Ovary (tissue), 7 donors: ENCODE measurements at regions not wholly inside any gene's neighbourhood (a gene's known extent, or its start where the extent isn't known, plus 50 kb on each side); places are given as distances from the start of the nearest gene placed in this dataset.

Experiments used
- DNase-seq, 5 donors: peaks; one replicate each; pipeline ENCODE4 v3.0.0-alpha.2; 2019 to 2020
- H3K27ac ChIP-seq, 2 donors: fragments of 200-600 bp; one replicate each; pipeline versions ENCODE4 v1.5.1 to v1.8.0; 2019 to 2022
- H3K27me3 ChIP-seq: fragments of 200-600 bp; one replicate; pipeline ENCODE4 v1.8.0; 2022
- H3K36me3 ChIP-seq: fragments of 200-600 bp; sonication (generic); one replicate; pipeline ENCODE4 v1.5.1; 2019
- H3K4me1 ChIP-seq: one replicate; pipeline ENCODE4 v1.8.1; 2013; ENCODE audit warnings: mild to moderate bottlenecking, moderate library complexity; ENCODE audit not compliant: insufficient read depth
- H3K4me3 ChIP-seq: fragments of 200-600 bp; sonication (generic); one replicate; pipeline ENCODE4 v1.5.1; 2017
- H3K9me3 ChIP-seq, 2 donors: fragments of 200-600 bp in 1 of 2; sonication (generic) in 1 of 2; one replicate each; pipeline versions ENCODE4 v1.5.1 to v1.8.1; 2013 to 2019; ENCODE audit warnings: mild to moderate bottlenecking in 1 of 2, moderate library complexity in 1 of 2
- EP300 ChIP-seq: sonication (generic); formaldehyde crosslinking; IDR thresholded peaks from one replicate; pipeline ENCODE4 v1.6.1; 2017; ENCODE audit warnings: antibody characterized with exemption
- POLR2A ChIP-seq: fragments of 450-650 bp; IDR thresholded peaks from one replicate; pipeline ENCODE4 v1.6.1; 2017; ENCODE audit warnings: antibody characterized with exemption, mild to moderate bottlenecking, moderate library complexity
- WGBS, 3 donors: extraction: QIAGEN DNeasy Blood & Tissue Kit in 1 of 3; methylation state at CpG; one replicate each; pipeline versions ENCODE4 v1.1.5 to v1.1.7; 2013 to 2017; 5-methylcytosine and 5-hydroxymethylcytosine counted together
- intact Hi-C, 4 donors: fragments of 100-400 bp; cut with DNase I; formaldehyde crosslinking; loops; one replicate each; pipeline versions ENCODE4 v1.11.0 to v1.15.1; 2022 to 2023
- TF ChIP-seq, protein P1 (sequence below), 3 donors: fragments of 450-650 bp in 2 of 3; fragments of 200-600 bp in 1 of 3; IDR thresholded peaks; one replicate each; pipeline versions ENCODE4 v1.5.1 to v1.8.0; 2016 to 2022; ENCODE audit warnings: antibody characterized with exemption in 3 of 3, mild to moderate bottlenecking in 1 of 3
- donor health status: DM: no; HTN: no; CAD: no; lungs with moderate emphysema.
- donor health status: DM: no; HTN: no; CAD: no.
- donor health status: Bipolar disorder and iron deficiency.
- donor health status: DM: no; HTN: no; CAD: no.
- donor health status: DM: yes; HTN: yes; CAD: no.

DNA sequence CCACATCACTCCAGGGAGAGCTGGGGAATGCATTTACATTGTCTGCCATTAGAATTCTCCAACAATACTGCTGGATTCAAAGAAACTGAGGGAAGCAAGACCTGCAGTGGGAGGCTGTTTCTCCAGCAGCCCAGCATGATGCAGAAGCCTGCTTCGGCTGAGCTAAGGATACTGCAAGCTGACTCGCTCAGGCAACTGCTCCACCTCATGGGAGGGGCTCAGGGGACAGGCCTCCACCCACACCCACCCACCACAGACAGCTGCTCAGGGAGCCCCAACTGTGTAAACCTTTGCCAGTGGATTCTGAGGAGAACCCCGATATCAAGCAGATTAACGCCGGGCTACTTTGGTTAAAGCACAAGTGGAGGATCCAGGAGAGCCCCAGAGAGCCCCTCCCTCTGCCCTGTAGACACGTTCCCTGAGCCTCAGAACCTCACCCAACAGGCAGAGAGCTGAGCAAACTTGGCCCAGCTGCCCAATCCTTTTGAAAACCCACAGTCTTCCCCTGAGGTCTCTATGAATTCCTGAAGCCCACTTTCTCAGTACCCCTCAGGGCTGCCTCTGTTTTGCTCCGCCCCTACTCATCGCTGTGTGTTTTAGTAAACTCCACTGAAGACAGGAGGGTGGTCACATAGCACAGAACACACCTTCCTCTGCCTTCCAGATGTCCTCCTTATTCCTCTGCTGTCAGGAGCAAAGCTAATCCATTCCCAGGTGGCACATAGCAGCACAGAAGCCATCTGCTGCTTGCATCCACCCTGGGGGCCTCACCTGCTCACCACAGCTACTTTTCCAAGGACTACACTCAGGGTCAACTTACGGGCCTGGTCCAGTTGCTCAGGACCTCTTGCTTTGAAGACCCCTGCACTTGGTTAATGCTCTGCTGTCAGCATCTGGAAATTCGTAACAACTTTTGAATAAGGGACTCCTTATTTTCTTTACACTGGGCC is 269.0 kb downstream of the ABHD5 start:
- H3K9me3 ChIP-seq, result no peaks in the 10 kb centered on the region
- TF ChIP-seq POLR2A (no peak), EP300 (no peak)
- TF ChIP-seq, protein P1, sequence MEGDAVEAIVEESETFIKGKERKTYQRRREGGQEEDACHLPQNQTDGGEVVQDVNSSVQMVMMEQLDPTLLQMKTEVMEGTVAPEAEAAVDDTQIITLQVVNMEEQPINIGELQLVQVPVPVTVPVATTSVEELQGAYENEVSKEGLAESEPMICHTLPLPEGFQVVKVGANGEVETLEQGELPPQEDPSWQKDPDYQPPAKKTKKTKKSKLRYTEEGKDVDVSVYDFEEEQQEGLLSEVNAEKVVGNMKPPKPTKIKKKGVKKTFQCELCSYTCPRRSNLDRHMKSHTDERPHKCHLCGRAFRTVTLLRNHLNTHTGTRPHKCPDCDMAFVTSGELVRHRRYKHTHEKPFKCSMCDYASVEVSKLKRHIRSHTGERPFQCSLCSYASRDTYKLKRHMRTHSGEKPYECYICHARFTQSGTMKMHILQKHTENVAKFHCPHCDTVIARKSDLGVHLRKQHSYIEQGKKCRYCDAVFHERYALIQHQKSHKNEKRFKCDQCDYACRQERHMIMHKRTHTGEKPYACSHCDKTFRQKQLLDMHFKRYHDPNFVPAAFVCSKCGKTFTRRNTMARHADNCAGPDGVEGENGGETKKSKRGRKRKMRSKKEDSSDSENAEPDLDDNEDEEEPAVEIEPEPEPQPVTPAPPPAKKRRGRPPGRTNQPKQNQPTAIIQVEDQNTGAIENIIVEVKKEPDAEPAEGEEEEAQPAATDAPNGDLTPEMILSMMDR (IDR thresholded peaks at IDR 0.05), result no peak
- intact Hi-C loops, result no loop called here
- DNase-seq, result no peak
- no peak overlapping the region for H3K4me3 ChIP-seq
- H3K27ac ChIP-seq, result no peak overlapping the region
- no peaks in the 10 kb centered on the region for H3K27me3 ChIP-seq
- H3K4me1 ChIP-seq, result no peaks in the 10 kb centered on the region
- no peaks in the 10 kb centered on the region for H3K36me3 ChIP-seq
- WGBS, 3 donors, result 48 to 68% (median 48%) methylated on average over 10 of the region's 10 CpGs

DNA sequence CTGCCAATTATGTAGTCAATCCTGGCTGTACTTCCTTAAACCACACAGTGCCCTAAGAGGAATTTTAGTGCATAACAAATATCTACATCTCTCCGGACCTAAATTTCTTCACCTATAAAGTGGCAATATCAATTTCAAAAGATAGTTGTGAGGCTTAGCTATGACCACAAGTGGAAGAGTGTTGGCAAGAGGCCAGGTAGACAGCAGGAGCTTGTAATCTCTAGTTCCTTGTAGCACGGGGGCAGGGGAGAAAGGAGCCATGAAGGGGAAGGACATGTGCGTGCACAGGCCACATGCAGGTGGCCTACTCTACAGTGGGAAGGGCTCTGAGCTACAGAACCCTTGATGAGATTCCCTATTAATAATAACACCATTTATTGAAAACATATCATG is 269.7 kb downstream of the ABHD5 start:
- no peak overlapping the region for H3K4me3 ChIP-seq
- DNase-seq, result no peak
- H3K4me1 ChIP-seq, result no peaks in the 10 kb centered on the region
- H3K36me3 ChIP-seq, result no peaks in the 10 kb centered on the region
- intact Hi-C loops, result no loop called here
- no peak overlapping the region for H3K27ac ChIP-seq
- WGBS, 3 donors, result 14 to 33% (median 24%) methylated on average over 3 of the region's 3 CpGs
- H3K9me3 ChIP-seq, result no peaks in the 10 kb centered on the region
- TF ChIP-seq POLR2A (no peak), EP300 (no peak)
- TF ChIP-seq, protein P1 (IDR thresholded peaks at IDR 0.05), result no peak
- H3K27me3 ChIP-seq, result no peaks in the 10 kb centered on the region

DNA sequence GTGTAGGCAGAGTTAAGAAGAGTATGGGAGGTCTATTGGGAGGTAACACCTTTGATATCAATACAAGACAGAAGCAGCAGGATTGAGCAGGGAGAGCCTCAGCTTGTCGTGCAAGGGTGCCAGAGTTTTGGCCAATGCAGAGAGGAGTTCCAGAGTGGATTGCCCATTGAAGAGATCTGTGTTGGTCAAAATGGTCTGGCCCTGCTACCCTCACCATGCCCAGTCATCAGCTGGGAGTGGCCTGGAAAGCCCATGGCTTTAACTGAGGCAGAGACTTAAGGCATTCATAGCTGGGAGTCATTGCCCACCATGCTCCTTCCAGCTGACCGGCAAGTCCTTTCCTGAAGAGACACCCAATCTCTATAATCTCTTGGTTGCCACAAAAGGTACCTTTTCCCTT is 271.3 kb downstream of the ABHD5 start:
- Histone ChIP-seq H3K9me3 (no peaks in the 10 kb centered on the region), H3K27ac (no peak overlapping the region), H3K4me3 (no peak overlapping the region), H3K27me3 (no peaks in the 10 kb centered on the region), H3K4me1 (no peaks in the 10 kb centered on the region), H3K36me3 (no peaks in the 10 kb centered on the region)
- no peak for DNase-seq
- intact Hi-C loops, result no loop called here
- no peak for TF ChIP-seq POLR2A
- TF ChIP-seq EP300, result no peak
- TF ChIP-seq, protein P1 (IDR thresholded peaks at IDR 0.05), result no peak
- 70 to 96% (median 94%) methylated on average over 2 of the region's 2 CpGs for WGBS, 3 donors

DNA sequence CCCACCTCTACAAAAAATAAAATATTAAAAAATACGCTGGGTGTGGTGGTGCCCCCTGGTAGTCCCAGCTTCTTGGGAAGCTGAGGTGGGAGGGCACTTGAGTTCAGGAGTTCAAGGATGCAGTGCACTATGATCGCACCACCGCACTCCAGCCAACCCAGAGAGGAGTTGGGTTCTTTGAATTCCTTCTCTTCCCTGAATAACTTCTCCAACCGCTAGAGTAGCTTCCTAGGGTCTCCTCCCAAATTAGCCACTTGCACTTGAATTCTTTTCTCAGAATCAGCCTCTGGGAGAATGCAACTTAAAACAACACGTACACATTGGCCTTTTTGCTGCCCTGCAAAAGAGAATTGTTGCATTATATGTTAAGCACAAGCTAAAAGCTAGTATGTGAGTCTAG is 272.5 kb downstream of the ABHD5 start:
- no peaks in the 10 kb centered on the region for H3K27me3 ChIP-seq
- WGBS, 3 donors, result 68 to 74% (median 73%) methylated on average over 5 of the region's 5 CpGs
- H3K27ac ChIP-seq, result no peak overlapping the region
- TF ChIP-seq, protein P1 (IDR thresholded peaks at IDR 0.05), result no peak
- TF ChIP-seq EP300 (no peak), POLR2A (no peak)
- no peaks in the 10 kb centered on the region for H3K36me3 ChIP-seq
- intact Hi-C loops, result no loop called here
- DNase-seq, result no peak
- no peak overlapping the region for H3K4me3 ChIP-seq
- H3K9me3 ChIP-seq, result no peaks in the 10 kb centered on the region
- no peaks in the 10 kb centered on the region for H3K4me1 ChIP-seq
